Stomach (tissue), 4 donors: ENCODE measurements at regions not wholly inside any gene's neighbourhood (a gene's known extent, or its start where the extent isn't known, plus 50 kb on each side); places are given as distances from the start of the nearest gene placed in this dataset.

ENCODE experiments used
- CTCF ChIP-seq, 7 experiments: fragments of 450-650 bp in 4 of 7; fragments of 200-600 bp in 3 of 7; sonication (generic) in 3 of 7; IDR thresholded peaks; one replicate each; pipeline ENCODE4 v1.5.1; 2016 to 2019; ENCODE audit warnings: antibody characterized with exemption in 7 of 7, control low read depth in 2 of 7, mild to moderate bottlenecking in 1 of 7
- EP300 ChIP-seq: sonication (generic); formaldehyde crosslinking; IDR thresholded peaks from one replicate; pipeline ENCODE4 v1.6.1; 2017; ENCODE audit warnings: antibody characterized with exemption
- POLR2A ChIP-seq, 4 donors: fragments of 450-650 bp; IDR thresholded peaks; one replicate each; pipeline ENCODE4 v1.6.1; 2016; ENCODE audit warnings: antibody characterized with exemption in 4 of 4, control low read depth in 2 of 4, mild to moderate bottlenecking in 1 of 4, moderate library complexity in 1 of 4

GRCh38 chr10:130244031-130244927 is 108.1 kb downstream of the GLRX3 start:
- no peak for TF ChIP-seq CTCF (IDR thresholded peaks at IDR 0.05)
- no peak for TF ChIP-seq POLR2A (IDR thresholded peaks at IDR 0.05)
- TF ChIP-seq EP300, result no peak
